DND-41 (cell line): ENCODE measurements at regions not wholly inside any gene's neighbourhood (a gene's known extent, or its start where the extent isn't known, plus 50 kb on each side); places are given as distances from the start of the nearest gene placed in this dataset.

Experiments
- EZH2 ChIP-seq: IDR thresholded peaks from 3 replicates; pipeline ENCODE4 v1.6.1; 2012; ENCODE audit warnings: borderline replicate concordance, low read depth, mild to moderate bottlenecking, moderate library complexity, low read length, inconsistent platforms; ENCODE audit not compliant: severe bottlenecking
- TF ChIP-seq, protein P1 (sequence below): IDR thresholded peaks from 2 replicates; pipeline ENCODE4 v1.5.1; 2012; ENCODE audit warnings: borderline replicate concordance, low read length, moderate library complexity, mild to moderate bottlenecking; ENCODE audit not compliant: poor library complexity, severe bottlenecking; ENCODE audit errors: extremely low read depth

DNA sequence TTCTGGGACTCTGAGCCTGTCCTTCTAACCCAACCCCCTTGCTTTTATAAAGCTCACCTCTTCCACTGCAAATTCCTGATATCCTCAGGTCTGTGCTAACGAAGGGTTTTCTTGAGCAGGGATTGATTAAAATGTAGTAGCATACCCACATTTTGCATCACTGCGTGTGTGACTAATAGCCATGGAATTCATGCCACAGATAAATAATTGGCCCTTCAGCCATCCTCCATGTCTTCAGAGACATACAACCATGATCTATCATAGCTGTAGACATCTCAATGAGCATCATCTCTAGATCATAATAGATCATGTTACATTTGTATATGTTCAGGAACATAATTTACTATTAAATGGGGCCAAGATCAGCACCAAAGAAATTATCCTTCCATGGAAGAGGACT, 990.3 kb downstream of the KCNMA1 start:
- TF ChIP-seq, protein P1, sequence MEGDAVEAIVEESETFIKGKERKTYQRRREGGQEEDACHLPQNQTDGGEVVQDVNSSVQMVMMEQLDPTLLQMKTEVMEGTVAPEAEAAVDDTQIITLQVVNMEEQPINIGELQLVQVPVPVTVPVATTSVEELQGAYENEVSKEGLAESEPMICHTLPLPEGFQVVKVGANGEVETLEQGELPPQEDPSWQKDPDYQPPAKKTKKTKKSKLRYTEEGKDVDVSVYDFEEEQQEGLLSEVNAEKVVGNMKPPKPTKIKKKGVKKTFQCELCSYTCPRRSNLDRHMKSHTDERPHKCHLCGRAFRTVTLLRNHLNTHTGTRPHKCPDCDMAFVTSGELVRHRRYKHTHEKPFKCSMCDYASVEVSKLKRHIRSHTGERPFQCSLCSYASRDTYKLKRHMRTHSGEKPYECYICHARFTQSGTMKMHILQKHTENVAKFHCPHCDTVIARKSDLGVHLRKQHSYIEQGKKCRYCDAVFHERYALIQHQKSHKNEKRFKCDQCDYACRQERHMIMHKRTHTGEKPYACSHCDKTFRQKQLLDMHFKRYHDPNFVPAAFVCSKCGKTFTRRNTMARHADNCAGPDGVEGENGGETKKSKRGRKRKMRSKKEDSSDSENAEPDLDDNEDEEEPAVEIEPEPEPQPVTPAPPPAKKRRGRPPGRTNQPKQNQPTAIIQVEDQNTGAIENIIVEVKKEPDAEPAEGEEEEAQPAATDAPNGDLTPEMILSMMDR = no peak
- TF ChIP-seq EZH2 = no peak
